NCI-H1930 (cell line): ENCODE measurements at regions not wholly inside any gene's neighbourhood (a gene's known extent, or its start where the extent isn't known, plus 50 kb on each side); places are given as distances from the start of the nearest gene placed in this dataset.
"Not testable (repeated sequence)": the region's sequence is repeated elsewhere in the genome, so short reads cannot be mapped to it uniquely, and the experiment has no call there.

Experiments
- DNase-seq, 2 experiments: peaks; one replicate each; lab custom pipeline; 2025; lab: John Stamatoyannopoulos, UW

GRCh38 chr12:33323823-33324222, 115.8 kb downstream of the SYT10 start:
- DNase-seq, result no peak

GRCh38 chr12:33322519-33322918, 117.1 kb downstream of the SYT10 start:
- DNase-seq, result peak; percentile 28 to 49

GRCh38 chr12:33317746-33318145, 121.9 kb downstream of the SYT10 start:
- DNase-seq, result no peak

GRCh38 chr12:33314223-33314622, 125.4 kb downstream of the SYT10 start:
- DNase-seq, result no peak

GRCh38 chr12:33313476-33313875, 126.1 kb downstream of the SYT10 start:
- no peak for DNase-seq

GRCh38 chr12:33310471-33310870, 129.1 kb downstream of the SYT10 start:
- no peak for DNase-seq

- no peak for DNase-seq
These were observed 135.4 kb downstream of the SYT10 start for GRCh38 chr12:33304176-33304575.

GRCh38 chr12:33296529-33296928, 143.1 kb downstream of the SYT10 start:
- DNase-seq, result no peak

- no peak for DNase-seq
These were observed 148.9 kb downstream of the SYT10 start for GRCh38 chr12:33290703-33291102.

- DNase-seq, result no peak
These were observed 156.6 kb downstream of the SYT10 start for GRCh38 chr12:33283054-33283453.

GRCh38 chr12:33277376-33277775, 162.2 kb downstream of the SYT10 start:
- DNase-seq, result no peak

GRCh38 chr12:33267641-33268040, 172.0 kb downstream of the SYT10 start:
- no peak for DNase-seq

- no peak for DNase-seq
These were observed 173.7 kb downstream of the SYT10 start for GRCh38 chr12:33265900-33266299.

- DNase-seq, result no peak
These were observed 174.4 kb downstream of the SYT10 start for GRCh38 chr12:33265033-33265731.

GRCh38 chr12:33253178-33253577, 186.4 kb downstream of the SYT10 start:
- DNase-seq, result no peak

GRCh38 chr12:33251548-33251947, 188.1 kb downstream of the SYT10 start:
- DNase-seq, result no peak

GRCh38 chr12:33248364-33248763, 191.3 kb downstream of the SYT10 start:
- no peak for DNase-seq

GRCh38 chr12:33247625-33248024, 192.0 kb downstream of the SYT10 start:
- no peak for DNase-seq

- DNase-seq, result no peak
These were observed 194.2 kb downstream of the SYT10 start for GRCh38 chr12:33245434-33245833.

GRCh38 chr12:33226671-33227070, 212.9 kb downstream of the SYT10 start:
- no peak for DNase-seq

- DNase-seq, result no peak
These were observed 215.7 kb downstream of the SYT10 start for GRCh38 chr12:33223956-33224355.

GRCh38 chr12:33222357-33222756, 217.3 kb downstream of the SYT10 start:
- DNase-seq, result no peak

GRCh38 chr12:33205981-33206380, 233.6 kb downstream of the SYT10 start:
- no peak for DNase-seq

GRCh38 chr12:33194389-33194788, 245.2 kb downstream of the SYT10 start:
- not testable (repeated sequence) for DNase-seq
